ENCODE measurements at regions not wholly inside any gene's neighbourhood (a gene's known extent, or its start where the extent isn't known, plus 50 kb on each side); places are given as distances from the start of the nearest gene placed in this dataset.

DNA sequence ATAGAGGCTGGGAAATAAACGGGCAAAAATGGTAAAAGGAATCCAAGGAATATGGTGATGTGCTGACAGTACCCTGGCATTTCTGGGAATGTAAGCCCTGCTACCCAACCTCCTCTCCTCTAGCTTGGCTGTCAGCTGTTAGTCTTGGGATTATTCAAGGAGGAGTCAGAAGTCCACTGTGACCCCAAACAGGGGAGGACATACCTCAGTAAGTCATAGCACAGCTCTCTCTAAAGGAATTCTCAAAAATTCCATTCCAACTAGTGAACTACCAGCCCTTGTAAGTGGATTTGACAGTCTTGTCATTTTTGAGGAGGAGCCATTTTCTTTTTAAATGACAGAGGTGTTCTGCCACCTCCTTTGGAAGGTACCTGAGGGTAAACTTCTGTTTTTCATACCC lies 207.5 kb downstream of the PDCD6IP start:
- intact Hi-C loops (cut with DNase I): no loop called here
- TF ChIP-seq, protein P1, sequence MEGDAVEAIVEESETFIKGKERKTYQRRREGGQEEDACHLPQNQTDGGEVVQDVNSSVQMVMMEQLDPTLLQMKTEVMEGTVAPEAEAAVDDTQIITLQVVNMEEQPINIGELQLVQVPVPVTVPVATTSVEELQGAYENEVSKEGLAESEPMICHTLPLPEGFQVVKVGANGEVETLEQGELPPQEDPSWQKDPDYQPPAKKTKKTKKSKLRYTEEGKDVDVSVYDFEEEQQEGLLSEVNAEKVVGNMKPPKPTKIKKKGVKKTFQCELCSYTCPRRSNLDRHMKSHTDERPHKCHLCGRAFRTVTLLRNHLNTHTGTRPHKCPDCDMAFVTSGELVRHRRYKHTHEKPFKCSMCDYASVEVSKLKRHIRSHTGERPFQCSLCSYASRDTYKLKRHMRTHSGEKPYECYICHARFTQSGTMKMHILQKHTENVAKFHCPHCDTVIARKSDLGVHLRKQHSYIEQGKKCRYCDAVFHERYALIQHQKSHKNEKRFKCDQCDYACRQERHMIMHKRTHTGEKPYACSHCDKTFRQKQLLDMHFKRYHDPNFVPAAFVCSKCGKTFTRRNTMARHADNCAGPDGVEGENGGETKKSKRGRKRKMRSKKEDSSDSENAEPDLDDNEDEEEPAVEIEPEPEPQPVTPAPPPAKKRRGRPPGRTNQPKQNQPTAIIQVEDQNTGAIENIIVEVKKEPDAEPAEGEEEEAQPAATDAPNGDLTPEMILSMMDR (IDR thresholded peaks at IDR 0.05): no peak
- TF ChIP-seq POLR2A (IDR thresholded peaks at IDR 0.05): no peak
- Histone ChIP-seq H3K4me3 (replicated peaks in 1 of 3) (no peak overlapping the region), H3K27ac (no peak overlapping the region), H3K4me1 (no peaks in the 10 kb centered on the region), H3K36me3 (no peaks in the 10 kb centered on the region), H3K9me3 (no peaks in the 10 kb centered on the region), H3K27me3 (no peaks in the 10 kb centered on the region)
- 83 to 88% methylated on average over 1 of the region's 1 CpG for WGBS, 2 donors
- DNase-seq: no peak

DNA sequence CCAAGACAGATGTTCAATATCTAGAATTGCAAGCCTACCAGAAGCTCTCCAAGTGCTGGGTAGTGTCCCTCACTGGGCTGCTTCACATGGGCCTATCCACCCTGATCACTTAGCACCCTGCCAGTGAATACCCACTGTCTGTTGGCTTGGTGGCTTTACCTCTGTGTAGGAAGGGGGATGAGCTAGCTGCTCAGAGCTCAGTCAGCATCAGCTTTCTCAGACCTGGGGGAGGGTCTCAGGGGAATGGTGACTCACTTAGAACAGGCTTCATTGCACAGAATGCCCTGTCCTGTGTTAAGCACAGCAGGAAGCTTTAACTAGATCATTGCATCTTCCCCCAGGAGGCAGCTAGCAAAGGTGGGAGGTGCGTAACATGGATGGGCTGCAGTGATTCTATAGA lies 209.8 kb downstream of the PDCD6IP start:
- Histone ChIP-seq H3K27ac (no peak overlapping the region), H3K36me3 (no peaks in the 10 kb centered on the region), H3K4me3 (replicated peaks in 1 of 3) (no peak overlapping the region), H3K27me3 (no peaks in the 10 kb centered on the region), H3K4me1 (no peaks in the 10 kb centered on the region), H3K9me3 (no peaks in the 10 kb centered on the region)
- TF ChIP-seq POLR2A (IDR thresholded peaks at IDR 0.05): no peak
- TF ChIP-seq, protein P1 (IDR thresholded peaks at IDR 0.05): no peak
- intact Hi-C loops (cut with DNase I): no loop called here
- no peak for DNase-seq
- WGBS, 2 donors: 91 to 96% methylated on average over 1 of the region's 1 CpG

DNA sequence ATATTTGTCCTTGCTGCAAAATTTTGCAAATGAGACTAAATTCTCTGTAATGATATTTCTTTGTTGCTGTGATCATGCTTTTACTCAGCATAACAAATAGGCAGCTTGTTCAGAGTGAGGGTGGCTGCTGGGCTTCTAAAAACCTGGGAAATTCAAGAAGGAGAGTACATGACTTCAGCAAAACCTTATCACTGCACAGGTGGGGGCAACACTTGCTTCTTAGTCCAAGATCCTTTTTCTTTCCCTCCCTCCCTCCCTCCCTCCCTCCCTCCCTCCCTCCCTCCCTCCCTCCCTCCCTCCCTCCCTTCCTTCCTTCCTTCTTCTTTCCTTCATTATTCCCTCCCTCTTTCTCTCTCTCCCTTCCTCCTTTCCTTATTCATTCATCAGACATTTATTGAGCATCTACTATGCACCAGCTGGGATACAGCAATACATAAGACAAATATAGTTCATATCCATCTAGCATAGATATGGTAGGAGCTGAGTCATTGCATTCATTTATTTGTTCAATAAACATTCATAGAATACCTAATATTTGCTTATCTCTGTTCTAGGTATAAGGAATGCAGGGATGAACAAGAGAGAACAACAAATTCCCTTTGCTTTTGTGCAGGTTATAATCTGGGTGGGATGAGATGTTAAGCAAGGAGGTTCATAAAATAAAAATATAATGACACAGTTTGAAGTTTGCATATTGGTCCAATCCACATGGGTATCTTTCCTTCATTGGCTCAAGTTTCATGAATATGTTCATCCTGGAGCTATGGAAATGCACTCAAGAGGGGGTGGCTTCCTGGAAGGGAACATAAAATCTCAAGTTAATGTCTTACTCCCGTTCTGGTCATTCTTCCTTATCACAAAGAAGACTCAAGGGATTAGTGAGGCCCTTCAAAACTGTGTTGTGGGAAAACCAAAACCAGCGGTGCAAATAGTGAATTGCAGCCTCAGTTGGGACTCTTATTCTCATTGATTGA lies 210.7 kb downstream of the PDCD6IP start:
- Histone ChIP-seq H3K36me3 (no peaks in the 10 kb centered on the region), H3K27me3 (no peaks in the 10 kb centered on the region), H3K27ac (no peak overlapping the region), H3K4me1 (no peaks in the 10 kb centered on the region), H3K9me3 (no peaks in the 10 kb centered on the region), H3K4me3 (replicated peaks in 1 of 3) (no peak overlapping the region)
- TF ChIP-seq, protein P1 (IDR thresholded peaks at IDR 0.05): no peak
- no peak for TF ChIP-seq POLR2A (IDR thresholded peaks at IDR 0.05)
- intact Hi-C loops (cut with DNase I): no loop called here
- WGBS, 2 donors: 22 to 36% methylated on average over 2 of the region's 2 CpGs
- DNase-seq: no peak

DNA sequence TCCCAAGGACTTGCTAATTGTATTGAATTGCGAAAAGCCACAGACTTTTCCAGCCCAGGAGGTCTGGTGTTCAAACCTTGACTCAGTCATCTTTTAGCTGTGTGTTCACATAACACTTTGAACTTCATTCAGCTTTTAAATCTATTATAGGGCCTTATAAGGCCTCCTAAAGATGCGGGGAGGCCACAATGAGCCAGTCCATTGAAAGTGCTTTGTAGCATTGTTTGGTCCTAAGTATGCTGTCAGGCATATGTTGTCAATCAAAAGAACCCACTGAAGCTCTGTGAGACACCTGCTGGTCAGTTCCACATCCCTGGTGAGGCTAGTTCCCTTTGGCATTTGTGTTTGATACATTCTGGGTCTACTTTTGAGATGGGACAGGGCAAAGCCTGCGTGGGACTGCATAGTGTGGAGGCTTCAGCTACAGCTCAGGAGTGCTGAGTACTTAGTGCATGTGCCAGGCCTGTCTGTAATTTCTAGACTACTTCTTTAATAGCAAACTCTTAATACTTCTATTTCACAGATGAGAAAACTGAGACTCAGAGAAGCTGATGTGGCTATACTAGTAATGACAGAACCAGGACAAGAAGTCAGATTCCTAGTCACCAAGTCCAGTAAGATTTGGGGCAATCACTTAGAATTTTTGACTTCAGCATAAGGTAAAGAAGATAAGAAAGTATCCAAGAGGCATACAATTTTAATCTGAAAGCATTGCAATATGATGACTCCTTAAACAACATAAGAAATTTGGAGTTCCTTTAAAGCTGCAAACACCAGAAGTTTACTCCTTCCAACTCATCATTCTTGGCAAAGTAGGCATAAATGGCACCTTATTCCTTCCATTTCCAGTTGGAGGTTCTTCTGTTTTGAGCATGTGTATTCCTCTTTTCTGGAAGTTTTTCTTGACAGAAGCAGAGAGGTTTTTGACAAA lies 213.0 kb downstream of the PDCD6IP start:
- H3K27me3 ChIP-seq: no peaks in the 10 kb centered on the region
- H3K4me1 ChIP-seq: no peaks in the 10 kb centered on the region
- intact Hi-C loops (cut with DNase I): no loop called here
- no peak overlapping the region for H3K4me3 ChIP-seq (replicated peaks in 1 of 3)
- WGBS, 2 donors: 87 to 93% methylated on average over 3 of the region's 3 CpGs
- H3K9me3 ChIP-seq: no peaks in the 10 kb centered on the region
- no peaks in the 10 kb centered on the region for H3K36me3 ChIP-seq
- TF ChIP-seq, protein P1 (IDR thresholded peaks at IDR 0.05): no peak
- TF ChIP-seq POLR2A (IDR thresholded peaks at IDR 0.05): no peak
- no peak for DNase-seq
- no peak overlapping the region for H3K27ac ChIP-seq
